Endometrial microvascular endothelial cells (primary cell): ENCODE measurements at regions not wholly inside any gene's neighbourhood (a gene's known extent, or its start where the extent isn't known, plus 50 kb on each side); places are given as distances from the start of the nearest gene placed in this dataset.

Experiments used
- in situ Hi-C: cut with HindIII; loops from 2 replicates; pipeline ENCODE4 v1.10.0; 2017; ENCODE audit warnings: low sequenced_read_pairs, low pct_unique_long_range_greater_than_20kb; ENCODE audit errors: inconsistent ontology term

DNA sequence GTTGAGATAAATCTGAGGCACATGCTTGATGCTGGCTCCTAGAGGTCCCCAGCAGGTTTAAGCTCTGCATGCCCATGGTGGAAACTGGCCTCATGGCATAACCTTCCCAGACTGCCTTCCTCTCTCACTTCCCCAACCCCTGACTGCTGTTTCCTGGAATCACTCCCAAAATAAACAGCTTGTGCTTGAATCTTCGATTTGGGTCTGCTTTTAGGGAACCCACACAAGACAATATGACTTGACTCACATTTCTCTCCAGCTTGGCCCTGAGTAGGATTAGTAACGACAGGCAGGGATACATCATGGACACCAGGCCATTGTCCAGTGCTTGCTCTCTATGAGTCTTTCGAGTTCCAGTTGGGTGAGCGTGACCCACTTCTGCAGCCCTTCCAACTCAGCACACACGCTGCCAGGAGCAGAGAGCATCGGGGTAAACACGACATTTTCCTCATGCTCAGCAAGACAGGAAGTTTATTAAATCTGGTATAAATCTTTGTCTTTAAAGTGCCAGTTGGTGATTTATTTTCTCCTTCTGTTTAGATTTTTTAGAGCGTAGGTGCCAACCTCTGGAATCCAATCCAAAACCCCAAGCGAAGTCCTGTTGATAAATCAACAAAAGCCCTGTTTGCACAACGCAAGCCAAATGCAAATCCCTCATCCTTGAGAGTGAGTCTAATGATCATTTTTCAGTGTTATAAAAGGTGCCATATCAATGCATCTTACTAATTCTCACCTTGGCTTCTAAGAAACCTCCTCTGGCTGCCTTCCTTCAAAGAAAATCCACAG is 135.0 kb downstream of the FOXA2 start:
- in situ Hi-C loops, result no loop called here

DNA sequence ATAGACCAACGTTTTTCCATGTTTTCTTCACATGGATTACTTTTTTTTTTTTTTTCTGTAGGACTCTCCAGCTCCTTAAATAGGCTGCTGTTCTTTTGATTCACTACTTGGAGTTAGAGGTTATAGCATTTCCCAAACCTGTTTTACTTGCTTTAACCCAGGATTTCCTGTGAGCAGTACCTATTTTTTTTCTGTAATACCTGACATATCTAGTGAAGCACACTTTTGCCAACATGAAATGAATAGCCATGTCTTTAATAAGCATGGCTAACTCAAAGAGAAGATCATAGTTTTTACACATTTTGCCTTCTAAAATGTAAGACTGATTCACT is 137.0 kb downstream of the FOXA2 start:
- in situ Hi-C loops, result no loop called here

DNA sequence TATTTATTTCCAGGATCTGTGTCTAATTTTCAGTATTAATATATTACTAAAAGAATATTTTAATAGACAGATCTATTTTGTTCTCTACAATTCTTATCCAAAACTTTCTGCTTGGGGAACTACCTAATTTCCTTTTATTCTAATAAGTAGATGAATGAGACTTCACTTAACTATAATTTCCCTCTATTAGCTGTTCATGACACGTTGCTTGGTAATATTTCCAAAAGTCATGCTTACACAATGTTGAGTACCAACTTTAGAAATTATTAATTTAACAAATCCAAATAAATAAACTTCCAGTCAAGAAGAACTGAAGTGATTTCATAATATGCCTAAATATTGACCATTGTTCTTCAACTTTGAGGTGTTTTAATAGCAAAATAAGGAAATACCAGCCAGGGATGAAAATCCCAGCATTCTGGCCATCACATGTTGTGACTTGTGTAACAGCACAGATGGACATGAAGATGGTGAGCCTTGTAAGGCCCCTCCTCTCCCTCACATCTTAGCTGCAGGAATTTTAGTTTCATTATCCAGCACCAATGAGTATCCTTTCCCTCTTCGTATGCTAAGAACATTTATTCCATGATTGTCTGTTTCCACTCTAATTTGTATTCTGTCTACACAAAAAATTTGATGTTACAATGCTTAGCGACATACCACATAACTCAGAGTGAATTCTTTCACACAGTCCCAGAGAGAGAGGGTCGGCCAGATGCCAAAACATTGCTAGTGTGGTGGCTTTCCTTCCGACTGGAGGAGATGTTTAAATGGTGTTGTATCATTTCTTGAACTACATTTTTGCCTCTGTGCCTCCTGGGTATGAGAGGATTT is 137.5 kb downstream of the FOXA2 start:
- in situ Hi-C loops, result no loop called here

DNA sequence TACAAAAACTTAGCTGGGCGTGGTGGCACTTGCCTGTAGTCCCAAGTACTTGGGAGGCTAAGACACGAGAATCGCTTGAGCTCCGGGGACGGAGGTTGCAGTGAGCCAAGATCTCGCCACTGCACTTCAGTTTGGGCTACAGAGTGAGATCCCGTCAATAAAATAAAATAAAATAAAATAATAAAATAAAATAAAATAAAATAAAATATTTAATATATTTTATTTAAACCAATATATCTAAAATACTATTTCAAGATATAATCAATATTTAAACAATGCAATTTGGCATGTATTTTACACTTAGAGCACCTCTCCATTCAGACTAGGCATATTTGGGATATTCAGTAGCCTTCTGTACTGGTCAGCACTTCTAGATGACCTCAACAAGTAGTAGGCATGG is 142.1 kb downstream of the FOXA2 start:
- in situ Hi-C loops, result no loop called here

DNA sequence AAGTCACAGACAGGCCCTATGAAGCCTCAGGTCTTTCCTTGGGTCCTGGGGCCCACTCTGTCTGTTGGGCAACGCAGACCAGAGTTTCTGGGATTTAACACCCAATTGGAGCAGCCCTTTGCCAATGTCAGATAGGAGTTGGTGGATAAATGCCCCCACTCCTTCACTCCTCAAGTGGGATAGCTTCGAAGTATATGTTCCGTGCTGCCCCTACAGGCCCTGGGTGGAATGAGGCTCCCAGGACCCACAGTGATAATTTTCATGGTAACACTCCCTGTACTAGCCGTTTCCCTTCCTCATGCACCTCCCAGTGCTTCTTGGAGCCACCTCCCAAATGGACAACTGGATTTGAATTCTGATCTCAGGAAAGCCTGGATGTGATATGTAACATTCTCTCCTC is 145.4 kb downstream of the FOXA2 start:
- in situ Hi-C loops, result no loop called here

DNA sequence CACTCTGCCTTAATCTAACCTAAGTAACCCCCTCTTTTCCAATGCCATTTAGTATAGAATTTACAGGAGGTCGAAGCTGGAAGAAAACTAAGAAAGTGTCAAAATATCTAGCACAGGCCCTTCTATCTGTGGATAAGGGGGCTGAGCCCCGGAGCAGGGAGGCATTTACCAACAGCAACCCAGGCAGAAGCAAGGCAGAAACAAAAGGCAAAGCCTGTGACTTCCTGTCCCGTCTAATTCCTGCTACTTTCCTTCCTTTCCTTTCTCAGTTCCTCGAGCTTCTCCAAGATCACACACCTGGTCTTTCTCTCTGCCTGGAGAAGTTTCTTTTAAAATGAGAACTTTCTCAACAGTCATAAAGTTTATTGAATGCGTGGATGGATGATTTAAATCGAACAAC is 146.0 kb downstream of the FOXA2 start:
- in situ Hi-C loops, result no loop called here

DNA sequence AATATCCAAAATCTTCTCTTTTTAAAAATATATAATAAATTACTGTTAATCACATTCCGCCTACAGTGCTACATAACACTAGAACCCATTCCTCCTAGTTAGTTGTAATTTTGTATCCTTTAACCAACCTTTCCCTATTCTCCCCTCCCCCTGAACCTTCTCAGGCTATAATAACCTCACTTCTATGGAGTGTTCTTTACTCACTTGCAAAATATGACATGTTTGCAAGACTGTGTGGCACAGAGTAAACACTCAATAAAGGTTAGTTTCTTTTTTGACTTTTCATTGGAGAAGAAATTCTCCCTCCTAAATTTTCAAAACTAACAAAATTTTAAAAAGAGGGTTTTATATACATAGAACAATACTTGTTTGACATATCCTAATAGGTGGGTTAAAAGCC is 147.0 kb downstream of the FOXA2 start:
- in situ Hi-C loops, result no loop called here

DNA sequence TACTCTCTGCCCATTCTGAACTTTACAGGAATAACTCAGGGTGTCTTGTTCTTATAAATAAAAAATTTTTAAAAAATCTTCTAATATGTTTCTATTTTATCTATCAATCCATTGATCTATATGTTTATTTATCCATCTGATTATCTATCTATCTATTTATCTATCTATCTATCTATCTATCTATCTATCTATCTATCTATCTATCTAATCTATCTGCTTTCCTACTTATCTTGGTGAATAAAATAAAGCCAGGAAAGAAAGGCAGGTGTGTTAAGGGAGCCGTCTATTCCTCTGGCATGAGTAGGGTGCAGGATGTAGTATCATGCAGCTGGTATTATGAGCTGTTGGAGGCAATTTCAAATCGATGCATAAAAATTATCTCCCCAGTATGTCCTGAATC is 153.0 kb downstream of the FOXA2 start:
- in situ Hi-C loops, result no loop called here

DNA sequence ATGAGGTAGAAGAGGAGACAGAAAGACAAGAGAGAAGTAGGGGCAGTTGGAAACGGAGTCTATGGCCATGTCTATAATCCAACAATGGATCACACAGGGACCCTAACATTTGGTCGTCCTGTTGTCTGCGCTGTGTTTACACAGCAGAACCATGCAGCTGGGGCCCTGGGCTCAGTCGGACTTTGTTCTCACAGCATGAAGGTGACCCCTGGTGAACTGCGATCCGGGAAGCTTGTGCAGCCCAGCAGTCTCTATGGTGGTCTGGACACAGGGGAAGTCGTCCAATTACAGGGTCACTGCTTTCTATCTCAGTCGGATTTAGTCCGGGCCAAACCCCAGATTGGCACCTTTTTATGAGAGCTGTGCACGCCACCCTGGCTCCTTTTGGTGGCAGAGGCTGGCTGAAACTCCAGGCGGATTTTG is 153.6 kb downstream of the FOXA2 start:
- in situ Hi-C loops, result no loop called here

DNA sequence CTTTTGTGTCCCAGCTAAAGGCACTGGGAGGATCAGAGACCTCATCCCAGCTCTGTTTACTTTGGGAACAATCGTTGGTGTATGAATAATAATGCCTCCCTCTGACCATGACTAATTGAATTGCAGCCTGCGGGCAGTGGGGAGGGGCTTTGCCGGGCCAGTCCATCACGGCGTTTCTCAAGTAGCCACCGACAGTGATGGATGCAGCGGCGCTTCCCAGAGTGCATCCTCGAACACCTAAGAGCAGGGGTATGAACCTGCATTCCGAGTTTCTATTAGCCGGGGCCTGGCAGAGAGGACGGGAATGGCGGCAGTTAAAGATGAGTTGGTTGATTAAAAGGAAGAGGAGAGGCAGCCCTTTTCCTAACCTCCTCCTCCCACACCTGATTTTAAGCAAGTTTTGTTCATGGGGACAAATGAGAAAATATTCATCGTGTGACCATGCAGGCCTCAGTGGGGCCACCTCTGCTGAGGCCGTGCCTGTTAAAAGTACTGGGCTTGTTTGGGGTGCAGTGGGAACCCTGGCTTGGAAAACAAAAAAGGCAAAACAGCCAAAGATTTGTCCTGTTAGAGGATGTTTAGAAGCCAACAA is 154.1 kb downstream of the FOXA2 start:
- in situ Hi-C loops, result no loop called here

DNA sequence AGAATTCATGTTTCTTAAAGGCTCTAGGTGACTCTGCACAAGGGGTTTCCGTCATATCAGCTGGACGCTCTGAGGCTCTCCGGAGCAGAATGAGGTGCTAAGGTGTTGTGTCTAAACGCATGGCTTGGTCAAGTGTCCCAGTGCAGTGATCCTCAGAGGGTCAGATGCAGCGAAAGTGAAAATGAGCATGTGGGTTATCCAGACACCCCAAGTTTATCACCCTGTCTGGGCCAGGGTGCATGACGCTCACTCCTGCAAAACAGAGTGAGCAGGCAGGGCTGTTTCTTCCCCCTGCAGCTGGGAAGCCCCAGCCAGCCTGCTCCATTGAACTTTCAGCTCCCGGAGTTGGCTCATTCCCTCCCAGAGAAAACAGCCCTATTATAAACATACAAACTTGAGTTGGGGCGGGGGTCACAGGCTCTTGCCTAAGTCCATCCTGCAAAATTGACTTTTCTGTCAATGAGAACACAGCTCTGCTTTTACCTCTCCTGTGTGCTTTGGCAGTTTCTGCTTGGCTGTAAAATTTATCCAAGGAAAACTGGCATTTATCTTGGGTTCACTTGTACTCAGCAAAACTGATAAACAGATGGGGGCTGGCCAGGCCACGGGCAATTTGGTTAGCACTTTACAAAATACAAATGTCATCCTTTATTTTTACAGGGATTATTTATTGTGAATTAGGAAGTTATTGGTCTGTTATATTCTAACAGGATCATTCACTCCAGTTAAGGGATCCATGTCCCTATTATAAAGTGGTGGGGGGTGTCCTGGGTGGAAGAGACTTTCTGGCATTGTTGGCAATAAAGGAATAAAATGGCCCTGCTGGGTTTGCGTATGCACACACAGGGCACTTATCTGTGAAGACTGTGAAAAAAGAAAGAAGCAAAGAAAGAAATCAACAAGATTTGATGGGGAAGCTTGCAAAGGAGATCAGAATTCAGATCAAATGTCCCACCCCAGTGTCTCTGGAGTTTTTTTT is 154.9 kb downstream of the FOXA2 start:
- in situ Hi-C loops, result no loop called here

DNA sequence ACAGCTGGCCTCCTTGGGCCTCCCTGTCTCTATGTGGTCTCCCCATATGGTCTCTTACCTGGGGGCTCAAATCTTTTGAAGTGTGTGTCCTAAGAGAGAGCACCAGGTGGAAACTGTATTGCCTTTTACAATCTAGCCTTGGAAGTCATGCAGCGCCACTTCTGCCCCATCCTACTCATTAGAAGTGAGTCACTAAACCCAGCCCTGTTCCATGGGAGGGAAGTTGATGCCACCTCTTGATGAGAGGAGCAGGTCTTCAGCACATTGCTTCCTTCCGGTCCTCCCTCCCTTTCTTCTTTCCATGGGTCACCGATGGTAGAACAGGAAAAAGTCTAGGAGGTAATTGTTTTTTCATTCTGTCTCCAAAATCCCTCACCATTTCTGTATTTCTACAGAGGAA is 156.3 kb downstream of the FOXA2 start:
- in situ Hi-C loops, result no loop called here

DNA sequence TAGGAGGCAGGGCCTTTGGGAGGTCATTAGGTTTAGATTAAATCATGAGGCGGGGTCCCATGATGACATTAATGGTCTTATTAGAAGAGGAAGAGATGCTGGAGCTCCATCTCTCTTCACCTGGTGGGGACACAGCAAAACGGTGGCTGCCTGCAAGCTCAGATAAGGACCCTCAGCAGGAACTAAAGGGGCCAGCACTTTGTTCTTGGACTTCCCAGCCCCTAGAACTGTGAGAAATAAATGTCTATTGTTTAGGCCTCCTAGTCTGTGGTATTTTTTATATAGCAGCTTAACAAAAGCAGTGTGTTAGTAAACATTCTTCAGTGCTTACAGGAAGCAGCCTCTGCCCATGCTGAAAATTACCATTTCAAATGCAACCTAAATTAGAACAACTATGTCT is 157.6 kb downstream of the FOXA2 start:
- in situ Hi-C loops, result no loop called here

DNA sequence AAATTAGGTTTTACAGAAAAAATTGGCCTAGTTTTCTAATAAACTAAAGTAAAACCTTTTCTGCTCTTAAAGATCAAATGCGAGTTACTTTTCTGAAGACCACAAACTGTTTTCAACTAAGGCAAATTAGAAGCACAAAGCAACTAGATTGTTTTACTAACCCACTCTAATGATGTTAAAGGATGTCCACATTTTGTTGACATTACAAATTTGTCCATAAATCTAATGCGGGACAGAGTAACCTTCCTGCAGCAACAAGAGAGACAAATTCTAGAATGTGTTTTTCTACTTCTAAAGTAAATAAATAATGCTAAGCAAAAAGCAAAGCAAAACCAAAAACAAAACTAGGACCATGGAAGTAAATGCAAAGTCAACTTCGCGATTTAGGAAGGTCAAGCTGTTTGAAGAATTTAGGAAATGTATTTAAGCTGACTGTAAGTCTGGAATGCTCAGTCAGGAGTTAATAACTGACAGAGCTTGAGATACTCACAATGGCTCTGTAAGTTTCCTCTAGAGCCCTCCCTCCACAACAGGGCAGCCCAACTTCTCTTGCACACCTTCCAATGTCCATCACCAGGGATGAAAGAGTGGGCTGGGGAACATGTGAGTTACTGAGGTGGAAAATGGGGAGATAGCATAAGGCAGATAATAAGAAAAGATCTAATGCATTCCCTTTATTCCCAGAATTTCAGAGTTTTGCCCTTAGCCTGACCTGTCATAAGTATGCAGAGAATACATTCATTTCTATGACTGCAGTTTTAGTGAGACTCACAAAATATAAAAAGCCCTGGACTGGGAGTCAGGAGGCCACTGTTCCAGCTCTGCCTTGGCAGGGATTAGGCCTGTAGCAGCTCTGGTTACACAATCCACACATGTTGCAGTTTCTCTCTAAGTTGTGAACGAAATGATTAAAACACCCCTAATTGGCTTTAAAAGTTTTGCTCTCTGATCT is 158.8 kb downstream of the FOXA2 start:
- in situ Hi-C loops, result no loop called here

DNA sequence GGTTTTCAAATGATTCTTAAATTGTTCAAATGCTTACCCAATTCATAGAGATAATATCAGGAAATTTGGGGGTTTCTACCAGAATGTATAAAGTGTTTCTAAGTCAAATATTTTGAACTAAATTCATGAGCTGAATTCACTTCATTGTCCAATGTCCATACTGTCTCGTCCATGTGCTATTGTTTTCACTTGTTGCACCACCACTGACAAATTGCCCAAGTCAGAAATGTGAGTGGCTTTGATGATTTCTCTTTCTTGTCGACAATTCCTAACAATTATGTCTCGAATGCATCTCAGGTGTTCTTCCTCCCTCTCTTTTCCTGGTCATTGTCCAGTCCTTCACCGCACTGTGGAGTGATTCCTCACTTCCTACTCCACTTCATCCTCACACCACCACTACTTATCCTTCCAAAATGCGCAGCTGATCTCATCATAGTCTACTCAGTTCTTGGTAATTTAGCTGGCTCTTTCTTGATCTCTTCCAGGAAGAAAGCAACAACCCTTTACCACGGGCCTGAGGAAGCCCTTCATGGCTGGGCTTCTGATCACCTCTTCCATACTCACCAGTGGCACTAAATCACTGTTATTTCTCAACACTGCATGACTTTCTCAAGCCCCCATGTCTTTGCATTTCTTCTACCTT is 161.1 kb downstream of the FOXA2 start:
- in situ Hi-C loops, result no loop called here

DNA sequence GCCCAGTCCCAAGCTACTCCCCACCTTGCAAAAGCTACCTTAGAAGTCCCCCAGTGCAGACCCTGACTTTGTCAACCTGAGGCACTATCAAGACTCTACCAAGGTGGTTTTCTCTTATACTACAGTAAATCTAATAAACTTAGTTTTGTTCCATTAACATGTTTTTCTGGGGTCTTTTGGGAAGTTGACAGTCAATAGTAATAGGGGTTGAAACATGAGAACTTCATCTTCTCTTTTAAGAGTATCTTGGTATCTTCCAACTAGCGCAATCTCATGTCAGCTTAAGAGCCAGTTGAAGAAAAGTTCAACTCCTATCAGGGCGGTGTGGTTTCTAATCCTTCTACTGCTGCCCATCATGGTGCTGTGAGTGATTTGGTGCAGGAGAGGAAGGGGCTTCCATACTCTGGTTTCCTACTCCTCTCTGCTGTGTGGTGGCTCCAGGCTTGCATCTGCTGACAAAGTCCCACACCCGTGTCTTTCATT is 164.2 kb downstream of the FOXA2 start:
- in situ Hi-C loops, result no loop called here

DNA sequence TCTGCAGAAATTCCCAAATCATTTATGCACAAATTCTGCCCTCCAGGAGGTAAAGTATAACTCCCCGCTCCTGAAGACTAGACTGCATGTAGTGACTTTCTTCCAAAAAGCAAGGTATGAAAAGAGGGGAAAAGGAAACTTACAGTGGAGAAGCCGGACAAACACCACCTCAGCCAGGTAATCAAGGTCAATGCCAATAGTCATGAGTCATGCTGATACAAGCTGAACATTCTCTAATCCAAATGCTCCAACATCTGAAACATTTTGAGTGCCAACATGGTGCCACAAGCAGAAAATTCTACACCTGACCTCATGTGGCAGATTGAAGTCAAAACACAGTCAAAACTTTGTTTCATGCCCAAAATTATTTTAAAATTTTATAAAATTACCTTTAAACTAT is 165.6 kb downstream of the FOXA2 start:
- in situ Hi-C loops, result no loop called here
